ENCODE measurements at regions not wholly inside any gene's neighbourhood (a gene's known extent, or its start where the extent isn't known, plus 50 kb on each side); places are given as distances from the start of the nearest gene placed in this dataset.

GRCh38 chr2:2492800-2493199 lies 161.7 kb upstream of the MYT1L start:
- H3K4me1 ChIP-seq (replicated peaks) = no peaks in the 10 kb centered on the region
- no peaks in the 10 kb centered on the region for H3K36me3 ChIP-seq
- H3K27me3 ChIP-seq (replicated peaks; ENCODE audit: insufficient read depth) = no peaks in the 10 kb centered on the region
- no peak for TF ChIP-seq CTCF (IDR thresholded peaks at IDR 0.05)
- TF ChIP-seq POLR2A (IDR thresholded peaks at IDR 0.05) = no peak
- no peak for TF ChIP-seq POLR2AphosphoS5 (IDR thresholded peaks at IDR 0.05)
- DNase-seq (ENCODE audit: low spot score) = no peak
- no peak overlapping the region for H3K27ac ChIP-seq
- H3K4me3 ChIP-seq = no peak overlapping the region
- 57% methylated on average over 4 of the region's 4 CpGs for WGBS
- intact Hi-C loops (cut with DNase I) = no loop called here
- no peaks in the 10 kb centered on the region for H3K9me3 ChIP-seq

- H3K9me3 ChIP-seq = no peaks in the 10 kb centered on the region
- intact Hi-C loops (cut with DNase I) = no loop called here
- no peaks in the 10 kb centered on the region for H3K27me3 ChIP-seq (replicated peaks; ENCODE audit: insufficient read depth)
- no peaks in the 10 kb centered on the region for H3K36me3 ChIP-seq
- TF ChIP-seq POLR2AphosphoS5 (IDR thresholded peaks at IDR 0.05) (no peak), POLR2A (IDR thresholded peaks at IDR 0.05) (no peak), CTCF (IDR thresholded peaks at IDR 0.05) (no peak)
- WGBS = 82% methylated on average over 2 of the region's 2 CpGs
- H3K4me3 ChIP-seq = no peak overlapping the region
- no peak for DNase-seq (ENCODE audit: low spot score)
- H3K27ac ChIP-seq = no peak overlapping the region
- H3K4me1 ChIP-seq (replicated peaks) = no peaks in the 10 kb centered on the region
Measured at GRCh38 chr2:2491964-2492363, 160.9 kb upstream of the MYT1L start.

DNA sequence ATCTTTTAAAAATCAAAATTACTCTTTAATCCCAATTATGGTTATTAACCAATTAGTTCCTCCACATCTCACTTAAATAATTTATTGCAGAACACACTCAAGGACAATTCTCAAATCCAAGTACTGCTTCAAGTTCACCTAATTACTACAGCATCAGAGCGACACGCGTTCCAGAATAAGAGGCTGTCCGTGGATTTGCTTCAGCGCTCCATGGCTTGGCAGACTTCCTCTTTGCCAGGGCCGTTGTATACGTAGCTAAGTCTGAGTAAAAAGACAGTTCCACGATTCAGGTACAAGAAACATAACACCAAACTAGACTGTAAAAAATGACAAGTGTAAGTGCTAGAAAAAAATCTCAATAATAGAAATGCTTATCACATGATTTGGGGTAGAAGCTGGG lies 153.2 kb upstream of the MYT1L start:
- Histone ChIP-seq H3K27me3 (replicated peaks; ENCODE audit: insufficient read depth) (no peaks in the 10 kb centered on the region), H3K9me3 (no peaks in the 10 kb centered on the region), H3K4me3 (no peak overlapping the region), H3K36me3 (no peaks in the 10 kb centered on the region), H3K4me1 (replicated peaks) (no peaks in the 10 kb centered on the region), H3K27ac (no peak overlapping the region)
- 67% methylated on average over 8 of the region's 8 CpGs for WGBS
- TF ChIP-seq POLR2AphosphoS5 (IDR thresholded peaks at IDR 0.05) = no peak
- TF ChIP-seq POLR2A (IDR thresholded peaks at IDR 0.05) = no peak
- no peak for TF ChIP-seq CTCF (IDR thresholded peaks at IDR 0.05)
- intact Hi-C loops (cut with DNase I) = no loop called here
- DNase-seq (ENCODE audit: low spot score) = no peak

GRCh38 chr2:2482851-2483250 lies 151.8 kb upstream of the MYT1L start:
- H3K9me3 ChIP-seq = no peaks in the 10 kb centered on the region
- no peaks in the 10 kb centered on the region for H3K36me3 ChIP-seq
- no peaks in the 10 kb centered on the region for H3K4me1 ChIP-seq (replicated peaks)
- TF ChIP-seq POLR2AphosphoS5 (IDR thresholded peaks at IDR 0.05) = no peak
- no peak for TF ChIP-seq POLR2A (IDR thresholded peaks at IDR 0.05)
- TF ChIP-seq CTCF (IDR thresholded peaks at IDR 0.05) = no peak
- no peak overlapping the region for H3K27ac ChIP-seq
- intact Hi-C loops (cut with DNase I) = no loop called here
- no peak overlapping the region for H3K4me3 ChIP-seq
- no peak for DNase-seq (ENCODE audit: low spot score)
- no peaks in the 10 kb centered on the region for H3K27me3 ChIP-seq (replicated peaks; ENCODE audit: insufficient read depth)
- 82% methylated on average over 4 of the region's 4 CpGs for WGBS

DNA sequence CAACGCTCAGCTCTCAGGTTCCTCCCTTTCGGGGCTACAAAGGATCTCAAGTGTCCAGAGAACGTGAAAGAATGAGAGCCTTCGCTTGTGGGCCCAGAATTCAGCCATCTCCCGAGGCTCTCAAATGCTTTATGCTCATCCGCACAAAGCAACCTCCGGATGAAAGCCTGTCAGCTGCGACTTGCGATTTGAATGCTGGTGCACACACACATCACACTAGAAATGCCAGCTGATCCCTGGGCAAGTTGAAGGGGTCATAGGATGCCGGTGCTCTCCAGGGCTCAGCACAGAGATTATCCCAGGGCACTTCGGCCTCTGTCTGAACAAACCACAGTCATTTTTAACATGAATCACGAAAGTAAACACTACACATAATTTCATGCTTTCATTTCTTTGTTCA lies 141.8 kb upstream of the MYT1L start:
- intact Hi-C loops (cut with DNase I) = no loop called here
- no peak for DNase-seq (ENCODE audit: low spot score)
- H3K27ac ChIP-seq = no peak overlapping the region
- H3K9me3 ChIP-seq = no peaks in the 10 kb centered on the region
- H3K4me1 ChIP-seq (replicated peaks) = no peaks in the 10 kb centered on the region
- no peaks in the 10 kb centered on the region for H3K36me3 ChIP-seq
- H3K4me3 ChIP-seq = no peak overlapping the region
- H3K27me3 ChIP-seq (replicated peaks; ENCODE audit: insufficient read depth) = no peaks in the 10 kb centered on the region
- no peak for TF ChIP-seq CTCF (IDR thresholded peaks at IDR 0.05)
- no peak for TF ChIP-seq POLR2A (IDR thresholded peaks at IDR 0.05)
- no peak for TF ChIP-seq POLR2AphosphoS5 (IDR thresholded peaks at IDR 0.05)
- WGBS = 87% methylated on average over 12 of the region's 12 CpGs
